GM23338 (cell line): ENCODE measurements at regions not wholly inside any gene's neighbourhood (a gene's known extent, or its start where the extent isn't known, plus 50 kb on each side); places are given as distances from the start of the nearest gene placed in this dataset.

Source experiments
- ATAC-seq: fragments of 200-7000 bp; cut with Tn5 transposase; 3 replicates; pipeline ENCODE4 v1.9.1; 2020
- DNase-seq: peaks from one replicate; pipeline ENCODE4 v3.0.0-alpha.2; 2015; ENCODE audit warnings: low spot score
- H2AFZ ChIP-seq: fragments of 200-600 bp; sonication (generic); 2 replicates; pipeline ENCODE4 v1.8.0; 2016; ENCODE audit warnings: antibody characterized with exemption, mild to moderate bottlenecking, moderate library complexity
- H3F3A ChIP-seq: fragments of 200-600 bp; sonication (generic); replicated peaks from 2 replicates; pipeline ENCODE4 v1.8.0; 2017; ENCODE audit warnings: antibody characterized with exemption, mixed run types, low read depth
- H3K27ac ChIP-seq: fragments of 200-600 bp; sonication (generic); 2 replicates; pipeline ENCODE4 v1.6.1; 2016; ENCODE audit warnings: low read depth
- H3K27me3 ChIP-seq: fragments of 200-600 bp; sonication (generic); 2 replicates; pipeline ENCODE4 v1.8.0; 2016; ENCODE audit warnings: mild to moderate bottlenecking, mixed run types, moderate library complexity; ENCODE audit not compliant: insufficient read depth
- H3K36me3 ChIP-seq: fragments of 200-600 bp; sonication (generic); 2 replicates; pipeline ENCODE4 v1.8.0; 2016; ENCODE audit warnings: mild to moderate bottlenecking; ENCODE audit not compliant: insufficient read depth
- H3K4me1 ChIP-seq: fragments of 200-600 bp; sonication (generic); 2 replicates; pipeline ENCODE4 v1.8.0; 2016; ENCODE audit warnings: mild to moderate bottlenecking, moderate library complexity; ENCODE audit not compliant: insufficient read depth
- H3K4me2 ChIP-seq: fragments of 200-600 bp; sonication (generic); 2 replicates; pipeline ENCODE4 v1.7.1; 2017; ENCODE audit warnings: mixed run types
- H3K4me3 ChIP-seq: fragments of 200-600 bp; sonication (generic); 2 replicates; pipeline ENCODE4 v1.6.1; 2016; ENCODE audit warnings: mixed run types
- H3K79me2 ChIP-seq: fragments of 200-600 bp; sonication (generic); replicated peaks from 2 replicates; pipeline ENCODE4 v1.8.0; 2017; ENCODE audit warnings: mild to moderate bottlenecking; ENCODE audit not compliant: insufficient read depth
- H3K9me2 ChIP-seq: fragments of 200-600 bp; sonication (generic); 2 replicates; pipeline ENCODE4 v1.8.0; 2017; ENCODE audit not compliant: insufficient read depth
- H4K20me1 ChIP-seq: fragments of 200-600 bp; sonication (generic); replicated peaks from 2 replicates; pipeline ENCODE4 v1.8.0; 2017; ENCODE audit warnings: mild to moderate bottlenecking; ENCODE audit not compliant: insufficient read depth
- H3K27ac Mint-ChIP-seq: 2 replicates; pipeline ENCODE4 v1.8.0; 2020; ENCODE audit warnings: inconsistent platforms, mild to moderate bottlenecking, moderate library complexity, mixed read lengths
- H3K27me3 Mint-ChIP-seq: 3 replicates; pipeline ENCODE4 v1.8.0; 2022; ENCODE audit warnings: low read depth, mild to moderate bottlenecking, moderate library complexity, mixed read lengths, inconsistent platforms; ENCODE audit not compliant: insufficient read depth, poor library complexity
- H3K36me3 Mint-ChIP-seq: 3 replicates; pipeline ENCODE4 v1.8.0; 2021; ENCODE audit warnings: low read depth, mild to moderate bottlenecking, inconsistent platforms, moderate library complexity, mixed read lengths
- H3K4me1 Mint-ChIP-seq: 3 replicates; pipeline ENCODE4 v1.8.0; 2020; ENCODE audit warnings: mild to moderate bottlenecking, inconsistent platforms, mixed read lengths
- H3K4me3 Mint-ChIP-seq: 3 replicates; pipeline ENCODE4 v1.8.0; 2021; ENCODE audit warnings: moderate library complexity, mild to moderate bottlenecking, inconsistent platforms, mixed read lengths
- H3K9me3 Mint-ChIP-seq: 3 replicates; pipeline ENCODE4 v1.8.0; 2020; ENCODE audit warnings: moderate library complexity, mild to moderate bottlenecking, inconsistent platforms, mixed read lengths
- CREB1 ChIP-seq: fragments of 250-450 bp; sonication (Bioruptor Pico); IDR thresholded peaks from 2 replicates; pipeline ENCODE4 v1.5.0; 2020; ENCODE audit warnings: low read depth, mild to moderate bottlenecking, moderate library complexity
- CTCF ChIP-seq, 2 experiments: fragments of 200-600 bp in 1 of 2; sonication (generic) in 1 of 2; conservative IDR thresholded peaks; 2 replicates each; pipeline versions ENCODE4 v1.5.1 to v1.6.1; 2016 to 2017; ENCODE audit warnings: antibody characterized with exemption in 2 of 2, low read depth in 2 of 2, mild to moderate bottlenecking in 2 of 2, moderate library complexity in 1 of 2
- ETS1 ChIP-seq: IDR thresholded peaks from 2 replicates; pipeline ENCODE4 v1.6.1; 2016; ENCODE audit warnings: antibody characterized with exemption
- EZH2phosphoT487 ChIP-seq: fragments of 200-600 bp; sonication (generic); IDR thresholded peaks from one replicate; pipeline ENCODE4 v1.8.1; 2018; ENCODE audit warnings: antibody characterized with exemption; ENCODE audit not compliant: unreplicated experiment
- NANOG ChIP-seq: IDR thresholded peaks from 2 replicates; pipeline ENCODE4 v1.6.1; 2016; ENCODE audit warnings: antibody characterized with exemption, borderline replicate concordance
- REST ChIP-seq: IDR thresholded peaks from one replicate; pipeline ENCODE4 v1.6.1; 2018; ENCODE audit warnings: antibody characterized with exemption; ENCODE audit not compliant: unreplicated experiment
- ZNF114 ChIP-seq: fragments of 250-450 bp; sonication (Bioruptor Pico); IDR thresholded peaks from 2 replicates; pipeline ENCODE4 v1.5.0; 2020; ENCODE audit warnings: mild to moderate bottlenecking, moderate library complexity
- ZNF331 ChIP-seq: fragments of 250-450 bp; sonication (Bioruptor Pico); IDR thresholded peaks from 2 replicates; pipeline ENCODE4 v1.5.0; 2020; ENCODE audit warnings: low read depth, mild to moderate bottlenecking, moderate library complexity
- TF ChIP-seq, protein P1 (sequence below): fragments of 250-450 bp; sonication (Bioruptor Pico); IDR thresholded peaks from 2 replicates; pipeline ENCODE4 v1.5.0; 2020; ENCODE audit warnings: mild to moderate bottlenecking, moderate library complexity

- TF ChIP-seq REST (no peak), EZH2phosphoT487 (no peak), ZNF114 (CRISPR knock-in tag) (no peak)
Measured at GRCh38 chr5:155276231-155276630, 262.7 kb downstream of the KIF4B start (continued).

- H3K4me1 Mint-ChIP-seq: peaks cover 10% of the 10 kb centered on the region
- peaks cover 25% of the 10 kb centered on the region for H3K9me2 ChIP-seq
- H3K9me3 Mint-ChIP-seq: no peaks in the 10 kb centered on the region; the same call in 2 of the 3 replicates
- ATAC-seq (no peak), DNase-seq (no peak)
- H3K4me3 ChIP-seq: no peak overlapping the region
- H3K79me2 ChIP-seq: no peaks in the 10 kb centered on the region
- H3K36me3 ChIP-seq: no peaks in the 10 kb centered on the region
- H3K36me3 Mint-ChIP-seq: no peaks in the 10 kb centered on the region
- H3F3A ChIP-seq: no peaks in the 10 kb centered on the region
- H3K27me3 Mint-ChIP-seq: peaks cover 1% of the 10 kb centered on the region
- H3K4me2 ChIP-seq: no peak overlapping the region
- H3K4me1 ChIP-seq: peaks cover 10% of the 10 kb centered on the region
- H2AFZ ChIP-seq: no peak overlapping the region
- no peaks in the 10 kb centered on the region for H4K20me1 ChIP-seq
- H3K4me3 Mint-ChIP-seq: no peak overlapping the region
- no peaks in the 10 kb centered on the region for H3K27me3 ChIP-seq
- no peak overlapping the region for H3K27ac ChIP-seq
- no peak overlapping the region for H3K27ac Mint-ChIP-seq
- no peak for TF ChIP-seq ETS1
- no peak for TF ChIP-seq ZNF331
- TF ChIP-seq REST: no peak
- TF ChIP-seq EZH2phosphoT487: no peak
- TF ChIP-seq, protein P1, sequence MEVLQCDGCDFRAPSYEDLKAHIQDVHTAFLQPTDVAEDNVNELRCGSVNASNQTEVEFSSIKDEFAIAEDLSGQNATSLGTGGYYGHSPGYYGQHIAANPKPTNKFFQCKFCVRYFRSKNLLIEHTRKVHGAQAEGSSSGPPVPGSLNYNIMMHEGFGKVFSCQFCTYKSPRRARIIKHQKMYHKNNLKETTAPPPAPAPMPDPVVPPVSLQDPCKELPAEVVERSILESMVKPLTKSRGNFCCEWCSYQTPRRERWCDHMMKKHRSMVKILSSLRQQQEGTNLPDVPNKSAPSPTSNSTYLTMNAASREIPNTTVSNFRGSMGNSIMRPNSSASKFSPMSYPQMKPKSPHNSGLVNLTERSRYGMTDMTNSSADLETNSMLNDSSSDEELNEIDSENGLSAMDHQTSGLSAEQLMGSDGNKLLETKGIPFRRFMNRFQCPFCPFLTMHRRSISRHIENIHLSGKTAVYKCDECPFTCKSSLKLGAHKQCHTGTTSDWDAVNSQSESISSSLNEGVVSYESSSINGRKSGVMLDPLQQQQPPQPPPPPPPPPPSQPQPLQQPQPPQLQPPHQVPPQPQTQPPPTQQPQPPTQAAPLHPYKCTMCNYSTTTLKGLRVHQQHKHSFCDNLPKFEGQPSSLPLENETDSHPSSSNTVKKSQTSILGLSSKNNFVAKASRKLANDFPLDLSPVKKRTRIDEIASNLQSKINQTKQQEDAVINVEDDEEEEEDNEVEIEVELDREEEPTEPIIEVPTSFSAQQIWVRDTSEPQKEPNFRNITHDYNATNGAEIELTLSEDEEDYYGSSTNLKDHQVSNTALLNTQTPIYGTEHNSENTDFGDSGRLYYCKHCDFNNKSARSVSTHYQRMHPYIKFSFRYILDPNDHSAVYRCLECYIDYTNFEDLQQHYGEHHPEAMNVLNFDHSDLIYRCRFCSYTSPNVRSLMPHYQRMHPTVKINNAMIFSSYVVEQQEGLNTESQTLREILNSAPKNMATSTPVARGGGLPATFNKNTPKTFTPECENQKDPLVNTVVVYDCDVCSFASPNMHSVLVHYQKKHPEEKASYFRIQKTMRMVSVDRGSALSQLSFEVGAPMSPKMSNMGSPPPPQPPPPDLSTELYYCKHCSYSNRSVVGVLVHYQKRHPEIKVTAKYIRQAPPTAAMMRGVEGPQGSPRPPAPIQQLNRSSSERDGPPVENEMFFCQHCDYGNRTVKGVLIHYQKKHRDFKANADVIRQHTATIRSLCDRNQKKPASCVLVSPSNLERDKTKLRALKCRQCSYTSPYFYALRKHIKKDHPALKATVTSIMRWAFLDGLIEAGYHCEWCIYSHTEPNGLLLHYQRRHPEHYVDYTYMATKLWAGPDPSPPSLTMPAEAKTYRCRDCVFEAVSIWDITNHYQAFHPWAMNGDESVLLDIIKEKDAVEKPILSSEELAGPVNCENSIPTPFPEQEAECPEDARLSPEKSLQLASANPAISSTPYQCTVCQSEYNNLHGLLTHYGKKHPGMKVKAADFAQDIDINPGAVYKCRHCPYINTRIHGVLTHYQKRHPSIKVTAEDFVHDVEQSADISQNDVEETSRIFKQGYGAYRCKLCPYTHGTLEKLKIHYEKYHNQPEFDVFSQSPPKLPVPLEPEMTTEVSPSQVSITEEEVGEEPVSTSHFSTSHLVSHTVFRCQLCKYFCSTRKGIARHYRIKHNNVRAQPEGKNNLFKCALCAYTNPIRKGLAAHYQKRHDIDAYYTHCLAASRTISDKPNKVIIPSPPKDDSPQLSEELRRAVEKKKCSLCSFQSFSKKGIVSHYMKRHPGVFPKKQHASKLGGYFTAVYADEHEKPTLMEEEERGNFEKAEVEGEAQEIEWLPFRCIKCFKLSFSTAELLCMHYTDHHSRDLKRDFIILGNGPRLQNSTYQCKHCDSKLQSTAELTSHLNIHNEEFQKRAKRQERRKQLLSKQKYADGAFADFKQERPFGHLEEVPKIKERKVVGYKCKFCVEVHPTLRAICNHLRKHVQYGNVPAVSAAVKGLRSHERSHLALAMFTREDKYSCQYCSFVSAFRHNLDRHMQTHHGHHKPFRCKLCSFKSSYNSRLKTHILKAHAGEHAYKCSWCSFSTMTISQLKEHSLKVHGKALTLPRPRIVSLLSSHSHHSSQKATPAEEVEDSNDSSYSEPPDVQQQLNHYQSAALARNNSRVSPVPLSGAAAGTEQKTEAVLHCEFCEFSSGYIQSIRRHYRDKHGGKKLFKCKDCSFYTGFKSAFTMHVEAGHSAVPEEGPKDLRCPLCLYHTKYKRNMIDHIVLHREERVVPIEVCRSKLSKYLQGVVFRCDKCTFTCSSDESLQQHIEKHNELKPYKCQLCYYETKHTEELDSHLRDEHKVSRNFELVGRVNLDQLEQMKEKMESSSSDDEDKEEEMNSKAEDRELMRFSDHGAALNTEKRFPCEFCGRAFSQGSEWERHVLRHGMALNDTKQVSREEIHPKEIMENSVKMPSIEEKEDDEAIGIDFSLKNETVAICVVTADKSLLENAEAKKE: no peak
- no peak for TF ChIP-seq CTCF (conservative IDR thresholded peaks at IDR 0.05; ENCODE audit: low read depth in 2 of 2)
- TF ChIP-seq NANOG: no peak
- TF ChIP-seq CREB1: no peak
Measured at GRCh38 chr5:155278532-155278931, 265.0 kb downstream of the KIF4B start.
